ENCODE measurements at regions not wholly inside any gene's neighbourhood (a gene's known extent, or its start where the extent isn't known, plus 50 kb on each side); places are given as distances from the start of the nearest gene placed in this dataset.
"Not testable (repeated sequence)": the region's sequence is repeated elsewhere in the genome, so short reads cannot be mapped to it uniquely, and the experiment has no call there.

DNA sequence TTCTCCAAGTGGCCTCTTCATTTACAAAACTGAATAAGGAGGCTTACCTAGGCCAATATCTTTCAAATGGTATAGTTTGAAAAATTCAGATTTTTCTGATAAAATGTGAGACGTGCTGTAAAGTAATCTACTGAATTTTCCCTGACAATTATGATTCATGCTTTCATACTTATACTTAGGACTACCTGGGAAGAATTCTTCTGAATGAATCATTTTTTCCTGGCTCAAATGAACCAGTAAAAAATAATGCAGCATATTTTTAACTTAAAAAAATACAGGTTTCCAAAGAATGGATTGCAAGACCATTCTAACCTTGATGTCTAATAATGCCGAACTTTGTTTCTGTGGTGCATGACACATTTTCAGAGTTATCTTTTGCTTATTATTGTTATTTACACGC lies 375.4 kb downstream of the ZNF674 start:
- FAIRE-seq (no peak), DNase-seq (ENCODE audit: insufficient read length, low spot score) (no peak)
- no peak for TF ChIP-seq POLR2A (IDR thresholded peaks at IDR 0.05; ENCODE audit: low read depth, low read length)

DNA sequence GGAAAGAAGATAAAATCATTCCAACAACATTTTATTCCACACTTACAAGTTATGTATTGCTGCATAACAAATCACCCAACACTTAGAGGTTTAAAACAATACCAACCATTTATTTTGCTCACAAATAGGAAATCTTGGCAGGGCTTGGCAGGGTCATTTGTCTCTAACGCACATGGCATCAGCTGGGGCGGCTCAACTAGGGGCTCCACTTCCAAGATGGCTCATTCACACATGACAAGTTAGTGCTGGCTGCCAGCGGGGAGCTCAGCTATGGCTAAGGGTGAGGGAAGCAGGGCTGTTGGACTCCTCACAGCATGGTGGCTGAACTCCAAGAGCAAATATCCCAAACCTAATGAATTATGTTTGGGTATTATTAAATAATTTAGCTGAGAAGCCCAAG lies 377.0 kb downstream of the ZNF674 start:
- FAIRE-seq = no peak
- TF ChIP-seq POLR2A (IDR thresholded peaks at IDR 0.05; ENCODE audit: low read depth, low read length) = no peak
- DNase-seq (ENCODE audit: insufficient read length, low spot score) = no peak

DNA sequence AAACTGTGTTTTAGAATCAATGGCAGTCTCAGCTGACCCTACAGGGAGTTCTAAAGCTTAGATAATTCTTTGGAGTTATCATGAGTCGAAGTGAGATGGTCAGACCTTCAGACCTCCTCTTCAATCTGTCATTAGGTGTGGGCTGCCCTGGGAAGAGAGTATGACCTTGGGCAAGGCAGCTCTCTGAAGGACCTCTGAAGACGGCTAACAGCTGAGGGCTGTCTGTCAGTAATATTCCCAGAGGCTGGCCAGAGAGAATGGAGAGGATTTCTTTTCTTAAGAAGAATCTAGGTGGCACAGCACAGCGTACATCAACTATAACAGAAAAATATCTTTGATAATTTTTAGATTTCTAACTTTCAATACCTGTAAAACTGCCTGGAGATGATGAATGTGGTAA lies 379.4 kb downstream of the ZNF674 start:
- TF ChIP-seq POLR2A (IDR thresholded peaks at IDR 0.05; ENCODE audit: low read depth, low read length) = no peak

DNA sequence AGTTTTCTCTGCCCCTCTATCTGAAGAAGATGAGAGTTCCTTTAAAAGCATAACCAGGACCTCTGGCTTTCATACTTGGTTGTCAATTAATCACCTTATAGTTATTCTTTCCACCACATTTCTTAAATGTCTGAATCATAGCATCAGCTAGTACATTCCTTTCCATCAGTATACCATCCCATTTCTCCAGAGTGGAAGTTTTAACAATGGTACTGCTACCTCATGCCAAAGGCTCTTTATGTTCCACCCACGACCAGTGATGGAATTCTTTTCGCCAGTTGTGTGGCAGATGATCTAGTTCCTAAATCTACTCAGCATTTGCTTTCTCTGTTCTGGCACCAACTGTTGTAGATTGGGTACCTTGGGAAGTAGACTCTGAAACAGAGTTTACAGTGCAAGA lies 379.8 kb downstream of the ZNF674 start:
- DNase-seq (ENCODE audit: insufficient read length, low spot score) = no peak
- TF ChIP-seq POLR2A (IDR thresholded peaks at IDR 0.05; ENCODE audit: low read depth, low read length) = no peak

More for the DNA sequence above, 379.4 kb downstream of the ZNF674 start:
- DNase-seq (ENCODE audit: insufficient read length, low spot score) (no peak), FAIRE-seq (no peak)

DNA sequence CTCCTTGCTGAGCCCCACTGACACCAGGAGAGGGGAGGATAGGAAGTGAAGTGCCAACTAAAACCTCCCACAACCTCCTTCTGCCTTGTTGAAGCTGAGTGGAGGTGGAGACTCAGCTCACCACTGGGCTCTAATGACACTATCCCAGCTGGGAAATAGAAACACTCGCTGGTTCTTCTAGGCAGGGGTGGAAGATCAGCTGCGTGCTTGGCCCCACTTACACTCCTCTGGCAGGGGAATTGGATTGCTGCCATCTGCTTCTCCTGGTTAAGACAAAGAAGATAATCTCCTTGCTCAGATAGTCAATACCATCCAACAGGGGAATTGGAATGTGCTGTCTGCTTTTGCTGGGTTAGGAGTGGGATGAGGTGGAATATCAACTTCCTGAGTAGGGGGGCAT lies 392.5 kb downstream of the ZNF674 start:
- TF ChIP-seq POLR2A (IDR thresholded peaks at IDR 0.05; ENCODE audit: low read depth, low read length) = no peak
- FAIRE-seq (no peak), DNase-seq (ENCODE audit: insufficient read length, low spot score) (no peak)

More for the DNA sequence above, 379.8 kb downstream of the ZNF674 start:
- no peak for FAIRE-seq

DNA sequence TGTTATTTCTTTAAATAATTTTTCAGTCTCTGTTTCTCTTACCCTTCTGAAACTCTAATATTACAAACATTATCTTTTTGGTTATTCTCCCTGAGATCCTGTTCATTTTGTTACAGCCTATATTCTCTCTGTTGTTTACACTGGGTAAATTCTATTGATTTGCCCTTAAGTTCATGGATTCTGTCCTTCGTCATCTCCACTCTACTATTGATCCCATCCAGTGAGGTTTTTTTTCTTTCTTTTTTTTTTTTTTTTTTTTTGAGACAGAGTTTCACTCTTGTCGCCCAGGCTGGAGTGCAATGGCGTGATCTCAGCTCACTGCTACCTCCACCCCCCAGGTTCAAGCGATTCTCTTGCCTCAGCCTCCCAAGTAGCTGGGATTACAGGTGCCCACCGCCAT lies 393.9 kb downstream of the ZNF674 start:
- DNase-seq (ENCODE audit: insufficient read length, low spot score); FAIRE-seq: not testable (repeated sequence)

DNA sequence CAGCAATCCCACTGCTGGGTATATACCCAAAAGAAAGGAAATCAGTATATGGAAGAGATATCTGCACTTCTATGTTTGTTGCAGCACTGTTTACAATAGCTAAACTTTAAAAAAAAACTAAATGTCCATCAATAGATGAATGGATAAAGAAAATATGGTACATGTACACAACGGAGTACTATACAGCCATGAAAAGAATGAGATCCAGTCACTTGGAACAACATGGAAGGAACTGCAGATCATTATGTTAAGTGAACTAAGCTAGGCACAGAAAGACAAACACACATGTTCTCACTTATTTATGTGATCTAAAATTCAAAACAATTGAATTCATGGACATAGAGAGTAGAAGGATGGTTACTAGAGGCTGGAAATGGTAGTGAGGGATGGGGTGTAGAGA lies 400.7 kb downstream of the ZNF674 start:
- no peak for FAIRE-seq
- TF ChIP-seq POLR2A (IDR thresholded peaks at IDR 0.05; ENCODE audit: low read depth, low read length) = no peak
- no peak for DNase-seq (ENCODE audit: insufficient read length, low spot score)

DNA sequence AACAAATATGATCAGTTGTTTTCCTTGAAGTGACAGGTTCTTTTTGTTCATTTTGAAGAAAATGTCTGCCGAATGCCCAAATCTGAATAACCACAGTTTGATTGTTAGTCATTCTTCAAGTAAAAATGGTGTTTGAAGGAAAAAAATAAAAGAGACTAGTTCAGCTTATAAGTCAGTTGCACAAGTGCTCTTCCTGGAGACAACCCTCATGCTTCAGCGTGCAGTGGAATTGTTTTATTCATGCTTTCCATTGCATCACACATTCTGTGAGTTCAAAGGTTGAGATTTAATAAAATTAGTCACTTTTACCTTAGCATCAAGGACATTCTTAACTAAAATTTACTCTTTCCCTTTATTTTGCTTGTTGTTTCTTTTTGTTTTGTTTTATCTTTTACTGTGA lies 404.9 kb downstream of the ZNF674 start:
- FAIRE-seq (no peak), DNase-seq (ENCODE audit: insufficient read length, low spot score) (no peak)
- no peak for TF ChIP-seq POLR2A (IDR thresholded peaks at IDR 0.05; ENCODE audit: low read depth, low read length)

DNA sequence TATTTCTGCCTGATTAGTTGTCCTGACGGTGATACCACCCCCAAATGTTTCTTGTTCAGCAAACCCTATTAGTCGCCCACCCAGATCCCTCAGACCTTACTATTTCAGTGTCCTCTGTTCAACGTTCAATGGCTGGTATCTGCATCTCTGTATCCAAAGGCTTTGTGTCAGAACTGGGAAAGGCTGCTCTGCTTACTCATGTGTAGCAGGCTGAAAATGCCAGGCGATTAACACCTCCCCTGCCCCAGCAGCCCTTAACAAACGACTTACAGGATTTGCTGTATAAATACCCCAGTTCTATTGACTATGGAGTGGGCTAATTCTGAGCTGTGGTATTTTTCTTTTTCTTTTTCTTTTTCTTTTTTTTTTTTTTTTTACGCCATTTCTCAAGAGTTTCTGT lies 415.0 kb downstream of the ZNF674 start:
- TF ChIP-seq POLR2A (IDR thresholded peaks at IDR 0.05; ENCODE audit: low read depth, low read length) = no peak
- DNase-seq (ENCODE audit: insufficient read length, low spot score) (no peak), FAIRE-seq (no peak)

DNA sequence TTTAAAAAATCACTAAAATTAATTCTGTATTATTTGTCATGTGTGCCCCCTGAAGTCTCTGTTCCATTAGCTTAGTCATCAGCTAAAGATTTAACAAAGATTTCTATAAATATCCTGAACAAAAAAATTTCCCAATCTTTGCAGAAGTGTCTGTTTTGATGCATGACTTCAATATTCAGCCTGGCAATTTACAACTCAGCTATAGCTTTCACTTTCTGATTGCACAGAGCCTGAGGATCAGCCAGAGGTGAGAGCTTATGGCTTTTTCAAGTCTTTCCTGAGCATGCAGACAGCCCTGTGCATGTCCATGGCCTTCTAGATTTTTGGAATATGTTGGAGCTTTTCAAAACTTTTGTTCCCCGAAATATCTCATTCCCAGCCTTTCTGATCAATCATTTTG lies 420.1 kb downstream of the ZNF674 start:
- TF ChIP-seq POLR2A (IDR thresholded peaks at IDR 0.05; ENCODE audit: low read depth, low read length) = no peak
- DNase-seq (ENCODE audit: insufficient read length, low spot score) = no peak
- FAIRE-seq = no peak

DNA sequence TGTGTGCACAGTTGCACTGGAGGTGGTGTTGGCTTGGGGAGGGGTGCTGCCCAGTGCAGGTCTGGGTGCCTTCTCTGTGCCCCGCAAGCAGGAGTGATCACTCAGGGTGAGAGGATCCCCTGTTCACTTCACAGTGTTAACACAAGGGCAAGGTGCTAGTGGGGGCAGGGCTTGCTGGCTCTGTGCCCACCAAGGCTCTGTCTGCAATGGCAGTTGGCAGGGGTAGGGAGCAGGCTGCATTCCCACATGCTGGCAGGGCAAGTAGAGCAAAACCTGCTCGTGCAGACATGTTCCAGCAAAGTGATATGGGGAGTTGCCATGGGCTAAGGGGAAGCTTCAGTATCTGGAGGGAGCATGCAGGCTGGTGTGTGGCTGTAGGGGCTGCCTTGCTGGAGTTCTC lies 428.0 kb downstream of the ZNF674 start:
- DNase-seq (ENCODE audit: insufficient read length, low spot score) (no peak), FAIRE-seq (no peak)
- no peak for TF ChIP-seq POLR2A (IDR thresholded peaks at IDR 0.05; ENCODE audit: low read depth, low read length)

DNA sequence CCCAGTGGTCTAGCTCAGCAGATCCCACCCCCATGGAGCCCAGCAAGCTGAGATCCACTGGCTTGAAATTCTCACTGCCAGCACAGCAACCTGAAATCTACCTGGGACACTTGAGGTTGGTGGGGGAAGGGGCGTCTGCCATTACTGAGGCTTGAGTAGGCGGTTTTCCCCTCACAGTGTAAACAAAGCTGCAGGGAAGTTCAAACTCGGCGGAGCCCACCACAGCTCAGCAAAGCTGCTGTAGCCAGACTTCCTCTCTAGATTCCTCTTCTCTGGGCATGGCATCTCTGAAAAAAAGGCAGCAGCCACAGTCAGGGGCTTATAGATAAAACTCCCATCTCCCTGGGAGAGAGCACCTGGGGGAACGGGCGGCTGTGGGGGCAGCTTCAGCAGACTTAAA lies 457.9 kb downstream of the ZNF674 start:
- FAIRE-seq; DNase-seq (ENCODE audit: insufficient read length, low spot score): not testable (repeated sequence)

DNA sequence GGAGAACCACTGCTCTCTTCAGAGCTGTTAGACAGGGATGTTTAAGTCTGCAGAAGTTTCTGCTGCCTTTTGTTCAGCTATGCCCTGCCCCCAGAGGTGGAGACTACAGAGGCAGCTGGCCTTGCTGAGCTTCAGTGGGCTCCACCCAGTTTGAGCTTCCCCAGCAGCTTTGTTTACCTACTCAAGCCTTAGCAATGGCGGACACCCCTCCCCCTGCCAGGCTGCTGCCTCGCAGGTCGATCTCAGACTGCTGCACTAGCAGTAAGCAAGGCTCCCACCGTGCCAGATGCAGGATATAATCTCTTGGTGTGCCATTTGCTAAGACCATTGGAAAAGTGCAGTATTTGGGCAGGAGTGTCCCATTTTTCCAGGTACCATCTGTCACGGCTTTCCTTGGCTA lies 465.1 kb downstream of the ZNF674 start:
- FAIRE-seq; DNase-seq (ENCODE audit: insufficient read length, low spot score): not testable (repeated sequence)

DNA sequence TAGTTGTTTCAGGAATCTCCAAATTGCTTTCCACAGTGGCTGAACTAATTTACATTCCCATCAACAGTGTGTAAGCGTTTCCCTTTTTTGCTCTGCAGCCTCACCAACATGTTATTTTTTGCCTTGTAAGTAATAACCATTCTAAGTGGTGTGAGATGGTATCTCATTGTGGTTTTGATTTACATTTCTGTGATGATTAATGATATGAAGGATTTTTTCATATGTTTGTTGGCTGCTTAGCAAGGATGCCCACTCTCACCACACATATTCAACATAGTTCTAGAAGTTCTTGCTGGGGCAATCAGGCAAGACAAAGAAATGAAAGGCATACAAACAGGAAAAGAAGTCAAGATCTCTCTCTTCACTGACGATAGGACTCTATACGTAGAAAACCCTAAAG lies 472.4 kb downstream of the ZNF674 start:
- no peak for FAIRE-seq

DNA sequence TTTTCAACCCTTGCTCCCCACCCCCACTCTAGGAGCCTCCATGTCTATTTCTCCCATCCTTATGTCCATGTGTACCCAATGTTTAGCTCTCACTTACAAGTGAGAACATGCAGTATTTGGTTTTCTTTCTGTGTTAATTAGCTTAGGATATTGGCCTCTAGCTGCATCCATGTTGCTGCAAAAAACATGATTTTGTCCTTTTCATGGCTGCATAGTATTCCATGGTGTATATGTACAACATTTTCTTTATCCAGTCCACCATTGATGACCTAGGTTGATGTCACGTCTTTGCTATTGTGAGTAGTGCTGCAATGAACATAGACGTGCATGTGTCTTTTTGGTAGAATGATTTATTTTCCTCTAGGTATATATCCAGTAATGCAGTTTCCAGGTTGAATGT lies 472.8 kb downstream of the ZNF674 start:
- DNase-seq (ENCODE audit: insufficient read length, low spot score) (no peak), FAIRE-seq (no peak)

More for the DNA sequence above, 472.4 kb downstream of the ZNF674 start:
- no peak for DNase-seq (ENCODE audit: insufficient read length, low spot score)
- no peak for TF ChIP-seq POLR2A (IDR thresholded peaks at IDR 0.05; ENCODE audit: low read depth, low read length)

DNA sequence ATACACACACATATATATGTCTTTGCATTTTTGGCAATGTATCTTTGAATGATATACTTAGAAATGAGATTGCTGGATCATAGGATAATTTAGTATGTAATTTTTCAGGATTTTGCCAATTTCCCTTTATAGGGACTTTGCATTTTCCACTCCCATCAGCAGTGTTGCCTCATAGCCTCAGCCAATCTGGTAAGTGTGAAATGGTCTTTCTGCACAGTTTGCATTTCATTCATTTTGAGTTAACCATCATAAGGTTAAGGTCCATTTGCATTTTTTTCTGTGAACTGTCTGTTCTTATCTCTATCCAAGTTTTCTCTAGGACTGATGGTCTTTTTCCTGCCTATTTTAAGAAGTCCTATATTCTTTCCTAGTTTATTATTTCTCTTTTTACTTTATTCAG lies 474.8 kb downstream of the ZNF674 start:
- no peak for TF ChIP-seq POLR2A (IDR thresholded peaks at IDR 0.05; ENCODE audit: low read depth, low read length)
- DNase-seq (ENCODE audit: insufficient read length, low spot score) = no peak
- FAIRE-seq = no peak

More for the DNA sequence above, 472.8 kb downstream of the ZNF674 start:
- TF ChIP-seq POLR2A (IDR thresholded peaks at IDR 0.05; ENCODE audit: low read depth, low read length) = no peak

Data from H54 (cell line).